Right lobe of liver (tissue), 4 donors: ENCODE measurements at regions not wholly inside any gene's neighbourhood (a gene's known extent, or its start where the extent isn't known, plus 50 kb on each side); places are given as distances from the start of the nearest gene placed in this dataset.

ENCODE experiments used
- CTCF ChIP-seq, 4 donors: fragments of 200-600 bp in 3 of 4; fragments of 450-650 bp in 1 of 4; IDR thresholded peaks; one replicate each; pipeline versions ENCODE4 v1.5.1 to v1.8.0; 2016 to 2022; ENCODE audit warnings: antibody characterized with exemption in 4 of 4, mild to moderate bottlenecking in 2 of 4
- POLR2A ChIP-seq: fragments of 450-650 bp; IDR thresholded peaks from one replicate; pipeline ENCODE4 v1.6.1; 2017; ENCODE audit warnings: antibody characterized with exemption, mild to moderate bottlenecking
- donor health status: DM: no; HTN: no; CAD: no.
- donor health status: DM: no; HTN: no; CAD: no.
- donor health status: DM: no; HTN: yes; CAD: no.

- TF ChIP-seq POLR2A = no peak
- no peak for TF ChIP-seq CTCF (IDR thresholded peaks at IDR 0.05)
Observed at GRCh38 chr4:185916683-185917082, 104.7 kb upstream of the SORBS2 start.
